ENCODE measurements at regions not wholly inside any gene's neighbourhood (a gene's known extent, or its start where the extent isn't known, plus 50 kb on each side); places are given as distances from the start of the nearest gene placed in this dataset.

DNA sequence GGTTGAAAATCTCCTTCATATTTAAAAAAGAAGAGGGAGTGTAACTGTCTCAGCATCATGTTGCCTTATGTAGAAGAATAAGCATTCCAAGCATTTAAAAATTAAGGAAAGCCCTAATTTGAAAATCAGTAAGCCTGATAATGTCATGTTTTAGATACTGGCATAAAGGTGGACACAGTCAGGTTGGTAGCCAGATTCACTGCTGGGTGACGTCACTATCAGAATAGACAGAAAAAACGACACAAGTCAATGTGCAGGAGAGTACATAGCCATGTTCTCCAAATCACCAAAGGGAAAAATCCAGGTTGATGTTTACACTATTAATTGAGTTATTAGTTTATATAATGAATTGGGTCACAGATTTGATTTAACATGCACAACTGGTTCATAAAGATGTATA lies 50.8 kb upstream of the POU3F2 start:
- DNase-seq: no peak

Measured in activated CD4-positive, alpha-beta T cell treated with anti-CD3 and anti-CD28 coated beads for 1 hour (primary cell).